ENCODE measurements at regions not wholly inside any gene's neighbourhood (a gene's known extent, or its start where the extent isn't known, plus 50 kb on each side); places are given as distances from the start of the nearest gene placed in this dataset.

DNA sequence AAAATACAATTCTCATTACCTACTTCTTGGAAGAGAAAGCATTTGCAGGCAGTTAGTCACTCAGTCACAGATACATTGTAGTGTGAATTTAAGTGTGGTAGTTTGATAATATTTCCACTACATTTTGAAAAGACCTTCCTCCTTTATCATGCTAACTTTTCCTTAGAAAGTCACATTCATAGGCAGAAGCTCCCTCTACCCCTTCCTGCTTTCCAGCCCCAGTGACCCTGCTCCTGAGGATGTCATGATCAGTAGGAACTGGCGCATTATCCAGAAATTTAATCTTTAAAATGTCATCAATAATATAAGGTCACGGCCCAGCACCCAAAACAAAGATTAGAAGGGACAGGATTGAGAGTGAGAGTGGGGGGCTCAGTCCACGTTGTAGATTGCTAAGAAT lies 707.4 kb upstream of the STXBP6 start:
- TF ChIP-seq POLR2A (IDR thresholded peaks at IDR 0.05; ENCODE audit: low read depth) (no peak), CTCF (IDR thresholded peaks at IDR 0.05) (no peak), EP300 (IDR thresholded peaks at IDR 0.05) (no peak)

Measured in esophagus muscularis mucosa (tissue), 4 donors.